ENCODE measurements at regions not wholly inside any gene's neighbourhood (a gene's known extent, or its start where the extent isn't known, plus 50 kb on each side); places are given as distances from the start of the nearest gene placed in this dataset.

DNA sequence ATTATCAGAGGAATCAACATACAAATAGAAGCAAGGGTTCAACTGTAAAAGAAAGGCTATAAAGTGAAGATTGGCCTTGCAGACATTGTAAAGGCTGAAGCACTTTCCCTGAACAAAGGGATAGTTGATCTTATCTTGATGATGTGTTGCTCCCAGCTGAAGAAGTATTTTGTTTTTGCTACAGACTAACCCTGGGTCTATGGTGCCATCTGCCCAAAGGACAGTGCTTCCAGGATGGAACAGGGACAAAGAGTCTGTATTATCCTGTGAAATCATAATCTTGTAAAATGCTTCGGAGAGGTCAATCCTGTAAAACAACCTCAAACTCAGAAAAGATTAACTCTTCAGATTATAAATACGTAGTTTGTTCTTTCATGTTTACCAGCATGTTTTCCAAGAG lies 251.7 kb upstream of the ANKRD50 start:
- TF ChIP-seq POLR2A (IDR thresholded peaks at IDR 0.05): no peak
- TF ChIP-seq, protein P1, sequence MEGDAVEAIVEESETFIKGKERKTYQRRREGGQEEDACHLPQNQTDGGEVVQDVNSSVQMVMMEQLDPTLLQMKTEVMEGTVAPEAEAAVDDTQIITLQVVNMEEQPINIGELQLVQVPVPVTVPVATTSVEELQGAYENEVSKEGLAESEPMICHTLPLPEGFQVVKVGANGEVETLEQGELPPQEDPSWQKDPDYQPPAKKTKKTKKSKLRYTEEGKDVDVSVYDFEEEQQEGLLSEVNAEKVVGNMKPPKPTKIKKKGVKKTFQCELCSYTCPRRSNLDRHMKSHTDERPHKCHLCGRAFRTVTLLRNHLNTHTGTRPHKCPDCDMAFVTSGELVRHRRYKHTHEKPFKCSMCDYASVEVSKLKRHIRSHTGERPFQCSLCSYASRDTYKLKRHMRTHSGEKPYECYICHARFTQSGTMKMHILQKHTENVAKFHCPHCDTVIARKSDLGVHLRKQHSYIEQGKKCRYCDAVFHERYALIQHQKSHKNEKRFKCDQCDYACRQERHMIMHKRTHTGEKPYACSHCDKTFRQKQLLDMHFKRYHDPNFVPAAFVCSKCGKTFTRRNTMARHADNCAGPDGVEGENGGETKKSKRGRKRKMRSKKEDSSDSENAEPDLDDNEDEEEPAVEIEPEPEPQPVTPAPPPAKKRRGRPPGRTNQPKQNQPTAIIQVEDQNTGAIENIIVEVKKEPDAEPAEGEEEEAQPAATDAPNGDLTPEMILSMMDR (IDR thresholded peaks at IDR 0.05): no peak
- H3K4me3 ChIP-seq: no peak overlapping the region
- 64 to 87% (median 69%) methylated on average over 2 of the region's 2 CpGs for WGBS, 4 donors
- no peaks in the 10 kb centered on the region for H3K27me3 ChIP-seq
- intact Hi-C loops (cut with DNase I): no loop called here
- no peak overlapping the region for H3K27ac ChIP-seq
- no peak for DNase-seq
- H3K9me3 ChIP-seq (replicated peaks in 1 of 3): peaks cover 0 to 7% (median 0%) of the 10 kb centered on the region in 3 donors
- H3K4me1 ChIP-seq (replicated peaks in 1 of 2): no peaks in the 10 kb centered on the region
- H3K36me3 ChIP-seq (replicated peaks in 1 of 2): no peaks in the 10 kb centered on the region

DNA sequence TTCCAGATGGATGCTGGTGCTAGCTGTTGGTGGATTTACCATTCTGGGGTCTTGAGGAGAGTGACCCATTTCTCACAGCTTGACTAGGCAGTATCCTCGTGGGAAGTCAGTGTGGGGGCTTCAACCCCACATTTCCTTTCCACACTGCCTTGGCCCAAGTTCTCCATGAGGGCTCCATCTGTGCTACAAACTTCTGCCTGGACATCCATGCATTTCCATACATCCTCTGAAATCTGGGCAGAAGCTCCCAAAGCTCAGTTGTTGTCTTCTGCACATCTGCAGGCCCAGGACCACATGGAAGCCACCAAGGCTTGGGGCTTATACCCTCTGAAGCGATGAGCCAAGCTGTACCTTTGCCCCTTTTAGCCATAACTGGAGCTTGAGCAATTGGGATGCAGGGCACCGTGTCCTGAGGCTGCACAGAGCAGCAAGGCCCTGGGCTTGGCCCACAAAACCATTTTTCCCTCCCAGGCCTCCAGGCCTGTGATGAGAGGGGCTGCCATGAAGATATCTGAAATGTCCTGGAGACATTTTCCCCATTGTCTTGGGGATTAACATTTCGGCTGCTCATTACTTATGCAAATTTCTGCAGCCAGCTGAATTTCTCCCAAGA lies 248.7 kb upstream of the ANKRD50 start:
- DNase-seq: no peak
- Histone ChIP-seq H3K4me3 (no peak overlapping the region), H3K36me3 (replicated peaks in 1 of 2) (no peaks in the 10 kb centered on the region), H3K27me3 (no peaks in the 10 kb centered on the region), H3K4me1 (replicated peaks in 1 of 2) (no peaks in the 10 kb centered on the region), H3K9me3 (replicated peaks in 1 of 3) (peaks cover 0 to 7% (median 0%) of the 10 kb centered on the region in 3 donors), H3K27ac (no peak overlapping the region)
- WGBS, 4 donors: 75 to 91% (median 79%) methylated on average over 3 to 4 of the region's 4 CpGs
- TF ChIP-seq POLR2A (IDR thresholded peaks at IDR 0.05): no peak
- TF ChIP-seq, protein P1 (IDR thresholded peaks at IDR 0.05): no peak
- intact Hi-C loops (cut with DNase I): no loop called here

DNA sequence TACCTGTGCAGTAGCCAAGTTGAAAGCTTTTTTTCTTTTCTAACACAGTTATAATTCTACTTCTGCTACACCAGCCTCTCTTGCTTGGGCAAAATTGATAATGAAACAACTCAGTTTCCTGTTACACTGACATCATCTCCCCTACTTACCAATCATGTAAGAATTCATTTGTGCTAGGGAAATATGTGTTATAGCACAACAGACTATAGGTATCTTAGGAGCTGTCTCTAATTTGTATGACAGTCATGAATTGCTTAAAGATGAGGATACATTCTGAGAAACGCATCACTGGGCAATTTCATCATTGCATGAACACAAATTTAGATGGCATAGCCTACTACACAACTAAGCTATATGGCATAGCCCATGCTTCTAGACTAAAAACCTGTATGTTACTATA lies 246.3 kb upstream of the ANKRD50 start:
- Histone ChIP-seq H3K4me1 (replicated peaks in 1 of 2) (no peaks in the 10 kb centered on the region), H3K36me3 (replicated peaks in 1 of 2) (no peaks in the 10 kb centered on the region), H3K4me3 (no peak overlapping the region), H3K27ac (no peak overlapping the region), H3K9me3 (replicated peaks in 1 of 3) (peaks cover 0 to 7% (median 0%) of the 10 kb centered on the region in 3 donors), H3K27me3 (no peaks in the 10 kb centered on the region)
- TF ChIP-seq, protein P1 (IDR thresholded peaks at IDR 0.05): no peak
- TF ChIP-seq POLR2A (IDR thresholded peaks at IDR 0.05): no peak
- WGBS, 4 donors: 80 to 100% (median 90%) methylated on average over 1 of the region's 1 CpG
- intact Hi-C loops (cut with DNase I): no loop called here
- no peak for DNase-seq

DNA sequence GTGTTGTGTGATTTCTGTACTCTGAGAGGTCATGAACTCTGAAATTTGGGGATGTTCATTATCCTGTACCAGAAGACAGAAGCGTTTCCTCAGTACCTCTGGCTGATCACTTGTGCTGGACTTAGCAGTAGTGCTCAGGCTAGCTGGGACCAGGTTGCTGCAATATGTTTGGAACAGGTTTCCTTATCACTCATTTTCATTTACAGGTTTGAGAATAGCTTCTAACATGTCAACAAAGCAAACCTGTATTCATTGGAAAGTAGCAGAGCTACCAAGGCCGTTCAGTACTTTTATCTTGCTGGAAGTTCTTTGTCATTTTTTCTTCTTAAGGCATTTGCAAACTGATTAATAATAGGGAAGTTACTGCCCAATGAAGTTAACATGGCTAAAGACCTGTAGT lies 242.9 kb upstream of the ANKRD50 start:
- Histone ChIP-seq H3K27me3 (no peaks in the 10 kb centered on the region), H3K9me3 (replicated peaks in 1 of 3) (no peaks in the 10 kb centered on the region), H3K36me3 (replicated peaks in 1 of 2) (no peaks in the 10 kb centered on the region), H3K4me3 (no peak overlapping the region), H3K4me1 (replicated peaks in 1 of 2) (no peaks in the 10 kb centered on the region), H3K27ac (no peak overlapping the region)
- no peak for DNase-seq
- 52 to 66% (median 59%) methylated on average over 2 of the region's 2 CpGs for WGBS, 4 donors
- no peak for TF ChIP-seq POLR2A (IDR thresholded peaks at IDR 0.05)
- TF ChIP-seq, protein P1 (IDR thresholded peaks at IDR 0.05): no peak
- intact Hi-C loops (cut with DNase I): no loop called here

Data from adrenal gland (tissue), 9 donors.